ENCODE measurements at regions not wholly inside any gene's neighbourhood (a gene's known extent, or its start where the extent isn't known, plus 50 kb on each side); places are given as distances from the start of the nearest gene placed in this dataset.

- DNase-seq = no peak
These were observed 58.4 kb downstream of the SLC25A47 start for GRCh38 chr14:100381395-100382105.

DNA sequence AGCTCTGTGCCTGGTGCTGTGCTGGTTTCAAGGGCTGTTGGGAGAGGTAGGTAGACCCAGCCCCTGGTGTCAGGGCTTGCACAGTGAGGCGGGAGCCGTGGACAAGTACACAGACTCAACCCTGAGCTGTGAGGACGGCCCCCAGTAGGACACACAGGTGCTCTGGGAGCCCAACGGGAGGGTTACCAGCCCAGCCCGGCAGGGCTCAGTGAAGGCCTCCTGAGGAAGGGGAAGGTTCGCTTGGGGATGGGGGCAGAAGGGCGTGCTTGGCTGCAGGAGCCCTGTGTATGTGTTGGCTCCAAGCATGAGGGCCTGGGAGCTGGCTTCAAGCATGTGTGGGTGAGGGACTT, 58.9 kb downstream of the SLC25A47 start:
- no peak for DNase-seq

- DNase-seq = peak; percentile 11
These were observed 60.6 kb downstream of the SLC25A47 start for GRCh38 chr14:100383727-100384158.

DNA sequence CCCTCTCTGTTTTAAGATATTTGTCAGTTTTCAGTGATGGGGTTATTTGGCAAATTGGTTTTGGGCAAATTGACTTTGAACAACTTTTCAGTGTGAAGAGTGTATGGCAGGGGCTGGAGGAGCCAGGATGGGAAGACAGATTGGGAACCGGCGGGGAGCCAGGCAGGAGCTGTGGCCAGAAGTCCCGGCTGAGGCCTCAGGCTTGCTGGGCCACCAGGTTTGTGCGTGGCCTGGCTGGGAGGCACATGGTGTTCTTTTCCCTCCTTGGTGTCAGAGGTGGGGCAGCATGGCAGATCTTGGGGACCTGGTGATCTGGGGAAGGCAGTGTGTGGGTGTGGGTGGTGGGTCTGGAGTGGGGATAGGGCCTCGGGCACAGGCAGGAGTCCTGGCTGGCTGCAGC, 61.1 kb downstream of the SLC25A47 start:
- no peak for DNase-seq

GRCh38 chr14:100384819-100385813, 62.0 kb downstream of the SLC25A47 start:
- no peak for DNase-seq

DNA sequence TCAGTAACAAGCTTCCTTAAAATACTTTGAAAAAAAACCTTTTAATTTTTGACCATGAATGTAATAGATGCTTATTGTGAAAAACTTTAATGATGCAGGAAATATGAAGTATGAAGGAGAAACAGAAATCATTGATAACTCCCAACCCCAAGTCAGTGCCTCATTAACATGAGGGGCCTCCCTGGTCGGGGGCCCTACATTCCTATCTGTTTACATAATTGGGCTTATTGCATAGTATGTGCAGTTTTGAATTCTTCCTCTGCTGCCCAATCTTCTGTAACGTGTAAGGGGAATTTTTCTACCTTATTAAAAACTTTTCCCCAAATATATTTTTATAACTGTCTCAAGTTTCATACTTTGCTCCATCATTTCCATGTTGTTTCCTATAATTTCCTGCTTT, 63.0 kb downstream of the SLC25A47 start:
- DNase-seq = no peak

DNA sequence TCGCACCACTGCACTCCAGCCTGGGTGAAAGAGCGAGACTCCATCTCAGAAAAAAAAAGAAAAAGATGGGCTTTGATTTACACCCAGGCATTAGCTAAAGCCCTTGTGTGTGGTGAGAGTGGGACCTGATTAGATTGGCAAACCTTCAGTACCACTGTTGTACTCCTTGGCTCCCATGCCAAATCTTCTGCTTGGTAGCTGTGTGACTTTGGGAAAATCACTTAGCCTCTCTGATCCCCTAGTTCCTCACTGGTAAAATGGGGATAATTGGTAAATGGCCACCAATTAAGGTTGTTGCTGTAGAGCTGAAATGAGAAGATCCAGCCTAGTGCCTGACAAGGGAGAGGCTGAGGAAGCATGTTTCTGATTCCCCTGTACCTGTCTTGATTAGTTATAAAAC, 63.7 kb downstream of the SLC25A47 start:
- no peak for DNase-seq

GRCh38 chr14:100387450-100387849, 64.3 kb downstream of the SLC25A47 start:
- DNase-seq = no peak

DNA sequence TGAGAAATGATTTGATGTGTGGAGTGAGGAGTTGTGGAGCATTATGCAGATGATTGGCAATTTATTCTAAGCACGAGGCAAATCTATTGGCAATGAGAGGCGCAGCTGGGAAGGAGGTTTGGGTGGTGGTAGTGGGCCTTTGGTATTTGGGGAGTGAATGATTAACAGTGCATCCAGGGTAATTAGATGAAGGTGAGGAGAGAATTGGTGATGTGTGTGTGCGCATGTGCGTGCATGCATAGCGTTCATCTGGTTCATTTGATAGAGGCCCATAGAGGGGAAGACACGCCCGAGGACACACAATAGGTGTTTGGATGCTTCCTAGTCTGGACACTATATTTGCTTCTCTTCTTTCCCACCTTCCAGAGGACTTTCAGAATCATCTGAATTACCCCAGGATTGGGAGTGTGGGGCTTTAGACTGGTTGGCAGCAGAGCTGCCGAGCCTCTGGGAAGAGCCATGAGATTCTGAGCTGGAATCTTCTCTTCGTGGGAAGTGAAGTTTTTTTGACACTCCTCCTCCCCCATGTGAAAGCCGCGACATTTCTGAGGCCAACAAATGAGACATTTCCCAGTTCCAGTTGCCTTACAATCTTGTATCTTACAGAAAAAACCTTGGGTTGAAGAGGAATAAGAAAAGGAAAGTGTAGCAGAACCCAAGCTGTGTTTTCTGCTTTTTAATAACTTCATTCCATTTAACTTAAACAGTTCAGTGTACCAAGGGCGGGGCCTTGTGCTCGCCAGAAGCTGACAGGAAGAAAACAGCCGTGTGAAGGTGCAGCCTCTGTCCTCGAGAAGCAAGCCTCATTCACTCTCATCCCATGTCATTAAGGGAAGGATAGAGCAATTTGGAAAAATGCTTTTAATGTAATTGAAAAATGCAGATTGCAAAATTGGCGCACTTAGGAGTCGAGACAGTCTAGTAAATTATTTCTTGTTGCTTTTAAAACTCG, 65.2 kb downstream of the SLC25A47 start:
- DNase-seq = no peak

GRCh38 chr14:100389497-100390104, 66.5 kb downstream of the SLC25A47 start:
- DNase-seq = no peak

GRCh38 chr14:100391173-100391572, 68.0 kb downstream of the SLC25A47 start:
- DNase-seq = no peak

DNA sequence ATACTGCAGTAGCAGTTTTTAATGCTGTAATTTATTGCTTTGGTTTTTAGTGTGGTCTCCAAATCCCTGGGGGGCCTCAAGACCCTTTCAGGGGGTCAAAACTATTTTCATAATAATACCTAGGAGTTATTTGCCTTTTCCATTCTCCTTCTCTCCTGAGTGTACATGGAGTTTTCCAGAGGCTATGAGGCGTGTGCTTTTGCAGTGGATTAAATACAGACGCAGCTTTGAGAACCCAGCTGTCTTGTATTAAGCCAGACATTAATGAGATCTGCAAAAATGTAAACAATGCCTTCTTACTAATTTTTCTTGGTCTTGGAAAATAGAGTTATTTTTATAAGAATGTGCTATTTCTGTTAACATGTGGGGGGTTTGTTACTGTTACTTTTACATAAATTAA, 68.6 kb downstream of the SLC25A47 start:
- DNase-seq = no peak

DNA sequence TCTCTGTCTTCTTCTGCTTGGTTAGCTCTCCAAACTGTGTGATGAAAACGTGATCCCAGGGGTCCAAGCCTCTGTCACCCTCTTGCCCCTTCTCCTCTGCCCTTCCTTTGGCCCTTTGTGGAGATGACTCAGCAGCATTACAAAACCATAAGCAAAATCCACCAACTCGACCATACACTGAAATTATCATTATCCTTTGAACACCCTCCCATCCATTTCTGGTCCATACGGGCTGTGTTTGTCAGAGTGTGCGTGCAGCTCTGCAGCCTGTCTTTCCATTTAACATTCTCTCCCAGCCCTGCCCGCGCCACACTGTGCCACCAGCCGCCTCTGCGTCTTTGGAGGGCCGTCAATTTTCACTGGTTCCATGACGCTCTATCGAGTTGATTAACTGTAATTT, 69.2 kb downstream of the SLC25A47 start:
- DNase-seq = no peak

DNA sequence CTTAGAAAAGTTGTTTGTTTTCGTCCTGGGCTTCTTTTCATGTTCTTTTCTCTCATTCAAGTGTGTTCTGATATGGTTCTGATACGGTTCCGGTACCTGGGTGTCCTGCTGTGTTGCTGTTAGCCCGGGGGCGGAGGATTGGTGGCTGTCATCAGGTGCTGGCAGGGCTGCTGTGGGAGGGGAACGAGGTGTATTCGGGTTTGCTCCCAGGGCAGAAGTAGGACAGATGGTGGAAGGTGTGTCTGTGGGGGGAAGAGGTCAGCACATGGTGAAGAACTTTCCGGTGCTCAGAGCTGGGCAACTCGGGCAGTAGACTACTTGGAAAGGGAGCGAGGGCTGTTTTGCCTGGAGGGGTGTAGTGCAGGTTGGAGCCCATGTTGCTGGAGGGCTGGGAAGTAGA, 70.2 kb downstream of the SLC25A47 start:
- DNase-seq = no peak

DNA sequence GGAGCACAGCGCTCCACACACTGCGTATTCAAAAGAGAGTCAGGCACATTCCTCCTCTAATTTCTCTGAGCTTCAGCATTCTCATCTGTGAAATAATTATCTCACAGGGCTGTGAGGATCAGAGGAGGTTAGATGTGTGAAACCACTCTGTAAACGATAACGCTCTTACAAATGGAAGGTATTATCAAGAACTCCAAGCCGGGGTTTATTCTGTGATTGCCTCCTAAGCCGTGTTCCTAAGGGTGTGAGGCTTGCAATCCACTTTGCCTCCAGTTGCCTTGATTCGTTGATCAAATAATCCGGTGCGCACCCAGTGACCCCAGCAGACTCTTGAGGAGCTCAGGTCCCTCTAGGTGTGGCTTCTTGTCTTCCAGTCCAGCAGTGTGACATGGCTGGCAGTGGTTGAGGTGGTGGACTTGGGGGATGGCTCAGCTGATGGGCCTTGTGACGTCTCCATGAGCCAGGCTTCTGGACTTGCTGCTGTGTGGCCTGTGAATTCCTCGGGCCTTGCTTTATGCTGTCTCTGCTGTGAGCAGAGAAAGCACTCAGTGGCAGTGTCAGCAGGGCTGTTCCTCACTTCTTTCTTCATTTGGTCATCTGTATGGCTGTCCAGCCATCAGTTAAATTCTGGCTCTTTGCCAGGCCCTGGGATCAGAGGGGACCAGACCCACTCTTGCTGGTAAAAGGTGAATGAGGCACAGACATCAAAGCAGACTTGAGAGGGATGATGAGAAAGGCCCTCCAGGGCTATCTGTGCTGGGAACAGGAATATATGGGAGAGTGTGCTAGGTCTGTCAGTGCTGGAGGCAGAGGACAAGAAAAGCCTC, 71.0 kb downstream of the SLC25A47 start:
- DNase-seq = no peak

GRCh38 chr14:100394886-100395672, 71.9 kb downstream of the SLC25A47 start:
- no peak for DNase-seq

GRCh38 chr14:100396266-100396795, 73.2 kb downstream of the SLC25A47 start:
- DNase-seq = no peak

GRCh38 chr14:100397005-100397404, 73.9 kb downstream of the SLC25A47 start:
- no peak for DNase-seq

DNA sequence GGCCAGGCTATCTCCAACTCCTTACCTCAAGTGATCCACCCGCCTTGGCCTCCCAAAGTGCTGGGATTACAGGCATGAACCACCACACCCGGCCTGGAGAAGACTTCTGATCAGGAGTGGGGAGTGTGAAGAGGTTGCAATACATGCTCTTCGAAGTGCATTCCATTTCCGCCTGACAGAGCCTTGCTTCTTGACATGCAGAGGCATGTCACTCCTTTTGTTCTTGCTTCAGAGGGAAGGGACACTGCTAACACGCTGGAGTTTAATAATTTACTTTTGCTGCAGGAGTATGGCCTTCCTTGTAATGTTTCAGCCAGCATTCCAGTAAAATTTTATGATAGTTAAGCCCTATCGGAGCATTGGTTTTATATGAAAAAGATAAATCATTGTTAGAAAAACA, 74.9 kb downstream of the SLC25A47 start:
- DNase-seq = no peak

- no peak for DNase-seq
These were observed 76.1 kb downstream of the SLC25A47 start for GRCh38 chr14:100399052-100399849.

All from NCI-H187 treated with DMSO at 0.1 percent for 48 hours (cell line).